ENCODE measurements at regions not wholly inside any gene's neighbourhood (a gene's known extent, or its start where the extent isn't known, plus 50 kb on each side); places are given as distances from the start of the nearest gene placed in this dataset.

- DNase-seq = no peak
Observed at GRCh38 chr2:858646-859045, 92.0 kb upstream of the SNTG2 start.

- no peak for DNase-seq
Observed at GRCh38 chr2:857937-858336, 92.7 kb upstream of the SNTG2 start.

- DNase-seq = no peak
Observed at GRCh38 chr2:857081-857480, 93.6 kb upstream of the SNTG2 start.

GRCh38 chr2:856456-856855 lies 94.2 kb upstream of the SNTG2 start:
- no peak for DNase-seq

GRCh38 chr2:856041-856440 lies 94.6 kb upstream of the SNTG2 start:
- DNase-seq = no peak

- no peak for DNase-seq
Observed at GRCh38 chr2:855177-855576, 95.5 kb upstream of the SNTG2 start.

- peak; percentile 23 for DNase-seq
Observed at GRCh38 chr2:854460-854859, 96.2 kb upstream of the SNTG2 start.

- no peak for DNase-seq
Observed at GRCh38 chr2:853203-853870, 97.3 kb upstream of the SNTG2 start.

GRCh38 chr2:852168-852567 lies 98.5 kb upstream of the SNTG2 start:
- DNase-seq = no peak

GRCh38 chr2:851680-852079 lies 99.0 kb upstream of the SNTG2 start:
- no peak for DNase-seq

- no peak for DNase-seq
Observed at GRCh38 chr2:851078-851477, 99.6 kb upstream of the SNTG2 start.

GRCh38 chr2:850429-850828 lies 100.2 kb upstream of the SNTG2 start:
- DNase-seq = no peak

- DNase-seq = no peak
Observed at GRCh38 chr2:848099-848498, 102.5 kb upstream of the SNTG2 start.

GRCh38 chr2:847669-848068 lies 103.0 kb upstream of the SNTG2 start:
- DNase-seq = no peak

GRCh38 chr2:844715-845114 lies 105.9 kb upstream of the SNTG2 start:
- no peak for DNase-seq

- DNase-seq = no peak
Observed at GRCh38 chr2:842151-842803, 108.4 kb upstream of the SNTG2 start.

GRCh38 chr2:841036-841435 lies 109.6 kb upstream of the SNTG2 start:
- DNase-seq = no peak

GRCh38 chr2:834233-834632 lies 116.4 kb upstream of the SNTG2 start:
- no peak for DNase-seq

- no peak for DNase-seq
Observed at GRCh38 chr2:833180-833579, 117.5 kb upstream of the SNTG2 start.

GRCh38 chr2:832635-833034 lies 118.0 kb upstream of the SNTG2 start:
- DNase-seq = no peak

- DNase-seq = no peak
Observed at GRCh38 chr2:831622-832021, 119.0 kb upstream of the SNTG2 start.

GRCh38 chr2:831225-831536 lies 119.5 kb upstream of the SNTG2 start:
- no peak for DNase-seq

- no peak for DNase-seq
Observed at GRCh38 chr2:830419-831224, 120.0 kb upstream of the SNTG2 start.

GRCh38 chr2:829047-829446 lies 121.6 kb upstream of the SNTG2 start:
- no peak for DNase-seq
